Stimulated activated naive CD8-positive, alpha-beta T cell treated with anti-CD3 and anti-CD28 coated beads, Interleukin-15, amount 100 ng/mL, for 72 hours (primary cell): ENCODE measurements at regions not wholly inside any gene's neighbourhood (a gene's known extent, or its start where the extent isn't known, plus 50 kb on each side); places are given as distances from the start of the nearest gene placed in this dataset.

Source experiments
- ATAC-seq: fragments of 150-1000 bp; cut with Tn5 transposase; 2 replicates; pipeline ENCODE4 v1.10.0; 2021; ENCODE audit warnings: mild to moderate bottlenecking, moderate library complexity
- DNase-seq, 2 donors: peaks; one replicate each; pipeline ENCODE4 v3.0.0; 2021 to 2022
- H3K27ac Mint-ChIP-seq, 2 donors: one replicate each; pipeline ENCODE4 v1.8.0; 2022; ENCODE audit warnings: mild to moderate bottlenecking in 2 of 2, mixed read lengths in 2 of 2, moderate library complexity in 2 of 2
- H3K27me3 Mint-ChIP-seq: one replicate; pipeline ENCODE4 v1.8.0; 2022; ENCODE audit warnings: mixed read lengths
- H3K4me1 Mint-ChIP-seq: one replicate; pipeline ENCODE4 v1.8.0; 2022; ENCODE audit warnings: mild to moderate bottlenecking, mixed read lengths
- H3K4me3 Mint-ChIP-seq, 2 donors: one replicate each; pipeline ENCODE4 v1.8.0; 2022; ENCODE audit warnings: mild to moderate bottlenecking in 2 of 2, mixed read lengths in 2 of 2, moderate library complexity in 1 of 2
- H3K9me3 Mint-ChIP-seq, 2 donors: one replicate each; pipeline ENCODE4 v1.8.0; 2022; ENCODE audit warnings: mixed read lengths in 2 of 2

DNA sequence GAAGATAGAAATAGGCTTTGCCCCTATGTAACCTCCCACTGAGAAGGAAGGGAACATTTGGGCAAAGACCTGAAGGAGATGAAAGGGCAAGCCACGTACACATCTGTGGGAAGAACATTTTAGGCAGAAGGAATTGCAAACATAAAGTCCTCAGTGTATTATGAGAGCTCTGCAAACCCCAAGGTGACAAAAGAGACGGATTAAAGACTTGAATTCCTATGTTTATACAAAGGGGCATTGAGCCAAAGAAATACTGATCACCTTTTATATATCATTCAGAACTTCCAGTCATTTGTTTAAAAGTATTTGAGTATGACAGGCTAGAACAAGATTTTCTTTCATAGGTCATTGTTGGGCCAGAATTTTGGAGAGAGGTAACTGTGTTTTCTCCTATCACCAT, 90.2 kb upstream of the ATG10 start:
- Mint-ChIP-seq H3K4me3 (no peak overlapping the region), H3K27me3 (no peaks in the 10 kb centered on the region), H3K27ac (no peak overlapping the region), H3K4me1 (no peaks in the 10 kb centered on the region), H3K9me3 (no peaks in the 10 kb centered on the region)
- DNase-seq = no peak
- no peak for ATAC-seq

DNA sequence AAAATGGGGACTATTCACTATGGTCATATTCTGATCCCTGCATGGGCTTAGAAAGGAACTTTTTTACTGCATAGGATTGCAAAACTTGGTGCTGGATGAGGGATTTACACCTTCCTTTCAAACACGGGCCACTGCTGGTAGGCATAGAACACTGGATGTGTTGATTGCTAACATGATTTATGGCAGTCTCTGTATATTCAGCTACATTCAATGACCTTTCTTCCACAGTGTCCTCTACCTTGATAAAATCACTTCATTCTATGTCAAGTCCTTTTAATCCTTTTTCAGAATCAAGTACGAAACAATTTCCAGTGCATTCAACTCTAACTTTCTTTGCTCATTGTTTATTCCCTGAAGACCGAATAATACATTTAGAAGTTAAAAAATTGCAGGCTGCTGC, 91.9 kb upstream of the ATG10 start:
- DNase-seq = no peak
- H3K9me3 Mint-ChIP-seq = no peaks in the 10 kb centered on the region
- H3K4me1 Mint-ChIP-seq = no peaks in the 10 kb centered on the region
- H3K4me3 Mint-ChIP-seq = no peak overlapping the region
- no peak overlapping the region for H3K27ac Mint-ChIP-seq
- no peaks in the 10 kb centered on the region for H3K27me3 Mint-ChIP-seq
- no peak for ATAC-seq

DNA sequence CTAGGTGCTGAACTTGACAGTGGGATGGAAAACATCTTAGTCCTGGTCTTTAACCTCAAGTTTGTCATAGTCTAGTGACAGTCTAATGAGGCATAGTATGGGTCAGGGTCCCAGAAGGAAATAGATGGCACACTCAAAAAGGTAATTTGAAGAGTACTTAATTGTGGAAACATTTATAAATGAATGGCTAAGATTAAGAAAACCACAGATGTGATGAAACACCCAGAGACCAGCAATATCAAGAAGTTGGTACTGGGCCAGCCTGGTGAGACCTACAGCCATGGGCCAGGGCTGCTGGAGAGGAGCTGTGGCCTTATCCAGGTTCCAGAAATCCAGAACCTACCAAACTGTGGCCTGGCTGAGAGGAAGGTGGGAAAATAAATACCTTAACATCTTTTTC, 93.5 kb upstream of the ATG10 start:
- no peaks in the 10 kb centered on the region for H3K9me3 Mint-ChIP-seq
- no peak for DNase-seq
- ATAC-seq = no peak
- H3K4me3 Mint-ChIP-seq = no peak overlapping the region
- H3K27ac Mint-ChIP-seq = no peak overlapping the region
- H3K27me3 Mint-ChIP-seq = no peaks in the 10 kb centered on the region
- no peaks in the 10 kb centered on the region for H3K4me1 Mint-ChIP-seq

DNA sequence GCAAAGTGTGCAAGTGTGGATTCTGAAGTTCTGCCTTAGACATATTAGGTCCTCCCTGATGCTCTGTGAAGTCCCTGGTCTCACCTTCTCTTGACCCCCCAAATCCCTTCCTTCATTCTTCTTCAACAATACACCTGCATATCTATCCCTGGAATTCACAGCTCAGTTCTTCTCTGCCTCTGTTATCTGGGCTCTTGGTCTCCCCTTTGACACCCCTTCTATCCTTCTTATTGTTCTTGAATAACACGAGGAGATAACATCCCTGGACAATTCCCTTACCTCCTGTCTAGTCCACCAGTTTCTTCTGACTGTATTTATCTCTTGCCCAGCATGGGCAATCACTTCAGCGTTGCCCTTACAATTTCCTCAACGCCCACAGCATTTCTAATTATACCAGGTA, 104.8 kb upstream of the ATG10 start:
- DNase-seq (no peak), ATAC-seq (no peak)
- no peaks in the 10 kb centered on the region for H3K9me3 Mint-ChIP-seq
- H3K27ac Mint-ChIP-seq = no peak overlapping the region
- H3K27me3 Mint-ChIP-seq = no peaks in the 10 kb centered on the region
- no peaks in the 10 kb centered on the region for H3K4me1 Mint-ChIP-seq
- H3K4me3 Mint-ChIP-seq = no peak overlapping the region

DNA sequence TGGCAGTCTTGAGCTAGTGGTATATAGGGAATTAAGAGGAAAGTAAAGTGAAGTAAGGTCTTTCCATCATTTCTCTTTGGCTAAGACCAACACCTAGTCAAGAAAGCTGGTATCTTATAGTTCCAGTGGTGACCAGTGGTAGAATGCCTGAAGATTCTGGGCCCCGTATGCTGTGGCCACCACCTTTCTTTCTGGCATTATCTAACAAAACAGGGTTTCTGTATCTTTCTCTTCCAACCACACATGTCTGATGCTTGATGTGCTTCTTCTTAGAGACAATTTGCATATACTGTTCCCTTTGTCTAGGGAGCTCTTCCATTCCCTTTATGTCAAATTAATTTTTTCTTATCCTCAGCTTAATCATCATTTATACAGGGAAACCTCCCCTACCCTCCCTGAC, 109.9 kb upstream of the SSBP2 start:
- Mint-ChIP-seq H3K27ac (no peak overlapping the region), H3K9me3 (no peaks in the 10 kb centered on the region), H3K4me3 (no peak overlapping the region), H3K27me3 (no peaks in the 10 kb centered on the region), H3K4me1 (peaks cover 6% of the 10 kb centered on the region)
- ATAC-seq (no peak), DNase-seq (no peak)

DNA sequence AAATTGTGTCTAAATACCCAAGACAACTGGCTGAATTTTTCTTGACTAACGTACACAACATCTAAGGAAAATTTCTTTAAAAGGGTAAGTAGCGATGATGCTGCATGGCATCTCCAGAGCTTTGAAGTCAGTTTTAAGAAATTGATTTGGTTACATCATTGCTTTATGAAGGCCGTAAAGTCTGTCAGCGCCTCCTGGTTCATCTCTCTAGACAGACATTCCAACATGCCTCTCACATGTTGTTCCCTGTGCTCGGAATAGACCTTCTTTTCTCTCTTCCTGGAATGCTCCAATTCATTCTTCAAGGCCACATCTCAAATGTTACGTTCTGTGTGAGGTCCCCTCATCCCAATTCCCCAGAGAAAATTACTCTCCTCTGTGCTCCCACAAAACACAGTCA, 108.7 kb upstream of the SSBP2 start:
- H3K27me3 Mint-ChIP-seq = no peaks in the 10 kb centered on the region
- ATAC-seq = no peak
- no peak for DNase-seq
- H3K4me1 Mint-ChIP-seq = peaks cover 10% of the 10 kb centered on the region
- H3K27ac Mint-ChIP-seq = no peak overlapping the region
- H3K4me3 Mint-ChIP-seq = no peak overlapping the region
- no peaks in the 10 kb centered on the region for H3K9me3 Mint-ChIP-seq

DNA sequence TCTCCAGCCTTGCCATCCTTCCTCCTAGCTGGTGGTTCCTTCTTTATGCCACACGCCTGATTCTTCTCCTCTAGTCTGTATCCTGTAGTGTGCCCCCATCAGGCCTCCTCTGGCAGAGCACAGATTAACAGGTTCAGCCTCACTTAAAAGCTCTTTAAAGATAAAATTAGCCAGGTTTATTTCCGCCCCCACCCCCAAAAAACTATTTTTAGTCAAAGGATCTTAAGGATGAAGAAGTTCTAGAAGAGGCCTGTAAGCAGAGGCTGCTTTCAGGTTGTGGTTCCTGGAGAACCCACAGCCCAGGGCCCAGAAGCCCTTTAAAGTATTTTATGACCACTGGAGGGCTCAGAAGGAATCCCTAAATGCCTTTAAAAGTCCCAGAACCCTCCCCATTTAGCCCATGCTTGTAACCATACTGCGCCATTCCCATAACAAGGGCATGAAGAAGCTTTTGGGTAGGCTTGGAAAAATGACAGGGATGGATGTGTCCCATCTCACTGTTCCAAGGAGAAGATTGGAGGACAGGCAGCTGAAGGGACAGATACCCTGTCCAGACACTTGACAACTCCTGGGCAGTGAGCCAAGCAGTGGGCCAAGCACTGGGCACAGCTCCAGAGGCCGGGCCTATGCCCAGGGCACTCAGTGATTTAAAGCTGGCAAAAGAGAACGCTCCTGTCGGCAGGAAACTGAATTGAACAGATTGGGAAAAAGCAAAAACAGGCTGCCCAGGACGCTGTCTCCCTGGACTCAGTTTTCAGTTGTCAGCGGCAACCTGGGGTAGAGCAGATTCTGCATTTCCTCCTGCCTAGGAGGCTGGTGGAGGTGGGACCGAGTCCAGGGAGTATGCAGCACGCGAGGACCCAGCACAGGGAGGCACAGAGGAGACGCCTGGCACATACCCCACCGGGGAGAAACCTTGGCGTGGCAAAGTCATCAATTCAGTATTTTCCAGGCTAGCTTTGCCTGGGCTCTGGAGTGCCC, 106.3 kb upstream of the SSBP2 start:
- Mint-ChIP-seq H3K27ac (no peak overlapping the region), H3K4me3 (no peak overlapping the region), H3K9me3 (no peaks in the 10 kb centered on the region), H3K27me3 (no peaks in the 10 kb centered on the region), H3K4me1 (peaks cover 22% of the 10 kb centered on the region)
- DNase-seq (no peak), ATAC-seq (peak; percentile 29)

DNA sequence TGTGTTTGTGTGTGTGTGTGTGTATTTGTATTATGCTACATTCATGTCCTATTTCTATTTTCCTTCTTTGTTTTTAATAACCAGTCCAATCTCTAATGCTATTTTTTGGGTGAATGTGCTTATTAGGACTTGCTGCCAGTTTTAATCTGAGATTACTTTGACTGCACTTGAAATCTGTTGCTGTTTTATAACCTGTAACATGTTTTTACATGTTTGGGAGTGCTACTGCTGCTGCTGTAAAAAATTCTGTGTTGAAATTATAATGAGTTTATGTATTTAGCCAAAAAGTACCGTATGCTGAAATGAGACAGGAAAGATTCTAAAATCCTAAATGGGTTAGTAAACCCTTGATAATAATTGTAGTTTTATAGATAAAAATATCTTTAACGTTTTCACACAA, 104.7 kb upstream of the SSBP2 start:
- ATAC-seq (no peak), DNase-seq (no peak)
- no peaks in the 10 kb centered on the region for H3K27me3 Mint-ChIP-seq
- no peak overlapping the region for H3K4me3 Mint-ChIP-seq
- no peaks in the 10 kb centered on the region for H3K9me3 Mint-ChIP-seq
- H3K4me1 Mint-ChIP-seq = peaks cover 36% of the 10 kb centered on the region
- no peak overlapping the region for H3K27ac Mint-ChIP-seq

DNA sequence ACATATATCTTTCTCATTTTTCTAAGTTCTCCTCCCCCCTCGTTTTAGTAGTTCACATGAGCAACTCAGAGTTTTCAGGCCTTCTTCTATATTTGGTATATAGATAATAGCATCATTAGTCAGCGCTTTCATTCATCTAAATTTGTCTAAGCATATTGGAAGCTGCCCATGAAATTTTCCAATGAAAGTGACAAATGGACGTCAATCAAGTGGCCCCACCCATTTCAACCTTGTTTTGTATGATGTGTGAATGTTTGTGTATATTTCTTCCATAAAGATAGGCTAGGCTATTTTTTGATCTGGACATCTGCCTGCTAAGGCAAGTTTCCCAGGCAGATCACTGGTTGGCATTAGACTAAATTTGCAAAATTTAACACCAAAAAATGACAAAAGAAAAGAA, 104.0 kb upstream of the SSBP2 start:
- H3K27me3 Mint-ChIP-seq = no peaks in the 10 kb centered on the region
- ATAC-seq = no peak
- H3K4me1 Mint-ChIP-seq = peaks cover 43% of the 10 kb centered on the region
- no peak for DNase-seq
- H3K4me3 Mint-ChIP-seq = no peak overlapping the region
- no peak overlapping the region for H3K27ac Mint-ChIP-seq
- no peaks in the 10 kb centered on the region for H3K9me3 Mint-ChIP-seq

DNA sequence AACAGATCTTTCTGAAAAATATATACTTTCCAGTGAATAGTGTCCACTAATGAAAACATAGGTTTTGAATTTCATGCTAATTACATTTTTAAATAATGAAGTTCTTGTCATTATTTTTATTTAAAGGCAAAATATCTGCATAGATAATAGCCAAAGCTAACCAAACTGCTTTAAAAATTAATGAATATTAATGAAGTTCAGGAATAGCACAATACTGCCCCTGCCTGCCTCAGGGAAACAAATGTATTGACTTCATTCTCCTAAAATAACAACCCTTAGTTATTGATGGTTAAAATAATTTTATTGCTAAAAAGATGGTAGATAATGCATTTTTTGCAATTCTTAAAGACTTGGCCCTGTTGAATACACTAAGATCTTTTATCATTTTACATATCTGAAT, 103.6 kb upstream of the SSBP2 start:
- no peak overlapping the region for H3K4me3 Mint-ChIP-seq
- H3K9me3 Mint-ChIP-seq = no peaks in the 10 kb centered on the region
- DNase-seq (no peak), ATAC-seq (no peak)
- H3K27ac Mint-ChIP-seq = no peak overlapping the region
- H3K4me1 Mint-ChIP-seq = peaks cover 46% of the 10 kb centered on the region
- H3K27me3 Mint-ChIP-seq = no peaks in the 10 kb centered on the region

DNA sequence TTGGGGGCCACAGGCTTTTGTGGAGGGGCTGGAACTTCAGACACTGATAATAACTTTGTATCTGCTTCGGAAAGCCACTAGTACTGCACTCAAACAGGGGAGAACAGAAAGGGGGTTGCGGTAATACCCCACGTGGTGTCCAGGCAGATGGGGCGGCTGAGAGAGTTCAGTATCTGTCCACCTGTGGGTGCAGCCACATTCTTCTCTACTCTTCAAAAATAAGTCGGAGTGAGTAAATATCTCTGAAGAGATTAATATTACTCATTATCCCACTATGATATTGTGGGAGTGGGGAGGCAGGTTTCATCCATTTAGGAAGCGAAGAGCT, 102.1 kb upstream of the SSBP2 start:
- Mint-ChIP-seq H3K4me3 (peak overlapping the region; percentile 93 to 99), H3K4me1 (peaks cover 46% of the 10 kb centered on the region), H3K9me3 (no peaks in the 10 kb centered on the region), H3K27ac (peak overlapping the region in 1 of 2 donors; percentile 94), H3K27me3 (no peaks in the 10 kb centered on the region)
- no peak for DNase-seq
- ATAC-seq = no peak

DNA sequence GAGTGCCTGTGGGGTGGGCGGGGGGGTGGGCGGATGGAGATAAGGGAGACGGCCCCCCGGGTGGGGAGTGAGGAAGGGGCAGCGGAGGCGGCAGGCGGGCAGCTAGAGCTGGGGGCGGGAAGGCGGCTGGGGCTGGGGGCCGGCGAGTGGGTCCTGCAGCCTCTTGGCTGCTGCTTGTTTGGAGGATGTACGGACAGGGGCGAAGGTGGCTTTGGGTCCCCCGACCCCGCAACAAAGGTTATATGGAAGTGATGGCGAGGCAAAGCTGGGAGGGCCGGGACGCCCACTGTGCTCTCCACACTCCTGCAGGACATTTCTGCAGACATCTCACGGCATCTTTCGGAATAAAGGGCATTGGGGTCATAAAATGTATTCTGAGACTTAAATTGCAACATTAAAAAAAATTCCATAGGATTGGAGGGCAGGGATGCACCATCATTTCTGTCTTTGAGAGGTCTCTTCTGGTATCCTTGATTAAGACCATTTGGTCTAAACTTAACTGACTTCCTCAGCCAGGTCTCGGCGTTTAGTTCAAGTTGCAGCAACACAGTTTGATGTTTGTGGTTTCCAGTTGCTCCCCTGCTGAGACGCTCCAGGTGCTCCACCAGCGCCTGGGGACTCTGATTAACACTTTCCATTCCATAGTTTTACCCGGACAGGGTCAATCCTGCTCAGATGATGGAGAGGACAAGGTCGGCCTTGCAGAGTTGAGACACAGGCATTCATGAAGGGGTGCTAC, 101.6 kb upstream of the SSBP2 start:
- Mint-ChIP-seq H3K27me3 (no peaks in the 10 kb centered on the region), H3K9me3 (no peaks in the 10 kb centered on the region), H3K4me1 (peaks cover 46% of the 10 kb centered on the region), H3K4me3 (peak overlapping the region; percentile 93 to 99), H3K27ac (peak overlapping the region; percentile 94 to 95)
- ATAC-seq = peak; percentile 44
- DNase-seq = peak in 1 of 2 donors; percentile 24

DNA sequence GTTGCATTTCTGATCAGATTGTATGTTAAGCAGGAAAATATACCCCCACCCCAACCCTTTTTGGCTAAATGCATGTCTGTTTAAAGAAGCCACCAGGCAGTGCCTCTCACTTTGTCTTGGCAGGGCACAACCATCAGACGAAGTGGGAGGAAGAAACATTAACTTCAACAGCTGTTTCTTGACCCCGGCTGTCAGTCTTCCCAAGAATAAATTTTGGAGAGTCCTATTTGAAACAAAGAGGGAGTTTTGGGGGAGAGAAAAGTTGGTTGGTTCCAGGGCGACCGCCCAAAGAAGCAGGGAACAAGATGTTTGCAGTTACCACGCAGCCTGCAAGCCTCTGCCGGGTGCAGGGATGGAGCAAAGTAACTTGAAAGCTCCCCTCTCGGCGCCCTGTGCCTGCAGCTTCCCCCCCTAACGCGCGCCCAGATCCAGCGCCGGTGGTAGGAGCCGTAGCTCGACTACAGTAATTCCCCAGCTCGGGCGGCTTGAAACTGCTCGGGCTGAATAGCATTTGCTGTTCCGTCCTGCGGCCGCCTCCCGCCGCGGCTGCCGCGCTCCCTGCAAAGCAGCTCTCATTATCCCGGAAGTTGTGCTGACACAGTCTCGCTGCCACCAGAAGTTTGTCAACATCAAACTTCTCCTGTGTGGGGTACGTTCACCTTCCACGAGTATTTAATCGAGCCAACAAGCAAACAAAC, 100.7 kb upstream of the SSBP2 start:
- Mint-ChIP-seq H3K4me3 (peak overlapping the region; percentile 93 to 99), H3K27me3 (no peaks in the 10 kb centered on the region), H3K27ac (peak overlapping the region; percentile 95 to 99), H3K9me3 (no peaks in the 10 kb centered on the region), H3K4me1 (peaks cover 40% of the 10 kb centered on the region)
- DNase-seq = peak; percentile 87 to 92
- ATAC-seq = peak; percentile 93

DNA sequence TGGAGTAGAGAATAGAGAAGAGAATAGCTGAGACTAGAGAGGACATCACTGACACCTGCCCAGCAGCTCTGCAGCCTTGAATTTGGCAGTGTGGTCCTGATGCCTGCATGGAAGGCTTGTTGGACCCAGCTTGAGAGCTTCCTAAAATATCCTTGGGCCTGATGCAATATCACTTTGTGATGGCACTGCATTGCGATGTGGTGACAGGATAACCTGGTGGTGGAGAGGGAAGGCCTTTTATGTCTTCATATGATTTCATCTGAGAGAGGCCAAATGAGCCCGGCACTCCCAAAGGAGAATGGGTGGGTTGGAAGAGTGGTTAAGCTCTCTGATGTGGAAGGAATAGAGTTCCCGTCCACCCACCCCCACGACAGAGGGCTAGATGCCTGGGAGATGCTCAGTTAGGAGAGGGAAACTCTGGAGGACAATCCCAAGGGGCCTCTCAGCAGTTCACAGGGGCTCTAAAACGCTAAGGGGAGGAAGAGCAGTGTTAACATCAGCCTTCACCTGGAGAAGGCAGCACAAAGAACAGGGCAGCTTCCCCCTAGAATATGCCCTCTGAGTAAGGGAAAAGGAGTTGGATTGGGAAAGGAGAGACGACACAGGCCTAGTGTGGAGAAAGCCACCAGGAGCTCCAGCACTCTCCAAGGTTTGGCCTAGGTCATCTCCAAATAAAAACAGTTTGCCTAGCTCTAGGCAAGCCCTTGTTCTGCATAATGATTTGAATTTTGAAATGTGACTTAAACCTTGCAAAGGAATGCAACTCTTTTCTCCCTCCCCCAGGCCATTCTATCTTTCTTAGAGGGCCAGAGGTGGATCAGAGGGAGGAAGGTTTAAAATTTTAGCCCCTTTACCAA, 99.8 kb upstream of the SSBP2 start:
- Mint-ChIP-seq H3K27me3 (no peaks in the 10 kb centered on the region), H3K27ac (peak overlapping the region; percentile 79 to 99)

DNA sequence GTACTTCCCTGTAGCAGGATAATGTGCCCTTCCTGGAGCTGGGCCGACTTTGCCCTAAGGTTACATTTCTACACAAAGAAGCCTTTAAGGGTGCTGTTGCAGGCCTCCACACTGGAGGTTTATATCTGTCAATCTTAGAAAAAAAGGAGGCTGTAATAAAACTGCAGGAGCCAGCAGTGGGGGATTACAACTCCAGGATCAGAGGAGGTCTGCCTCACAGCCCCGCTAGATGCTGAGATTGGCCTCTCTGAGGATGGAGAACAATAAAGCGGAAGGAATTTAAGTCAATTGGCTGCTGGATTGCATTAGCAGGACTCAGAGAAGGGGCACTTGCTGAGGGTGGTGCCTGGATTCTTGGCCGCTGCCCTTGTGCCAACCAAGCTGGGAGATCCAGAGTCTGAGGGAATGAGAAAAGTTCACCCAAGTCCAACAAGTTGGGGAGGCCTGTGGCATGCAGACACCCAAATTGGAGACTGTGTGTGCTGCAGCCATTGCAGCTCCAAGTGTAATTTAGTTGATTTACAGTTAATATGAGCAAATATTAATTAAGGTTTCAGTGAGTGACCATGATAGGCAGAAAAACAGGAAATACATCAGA, 99.0 kb upstream of the SSBP2 start:
- Mint-ChIP-seq H3K4me3 (peak overlapping the region; percentile 31 to 99), H3K27ac (peak overlapping the region in 1 of 2 donors; percentile 5), H3K4me1 (peaks cover 38% of the 10 kb centered on the region), H3K27me3 (no peaks in the 10 kb centered on the region), H3K9me3 (no peaks in the 10 kb centered on the region)
- ATAC-seq = no peak
- no peak for DNase-seq

More for the DNA sequence above, 99.8 kb upstream of the SSBP2 start:
- peaks cover 40% of the 10 kb centered on the region for H3K4me1 Mint-ChIP-seq
- ATAC-seq (no peak), DNase-seq (no peak)
- peak overlapping the region; percentile 93 to 99 for H3K4me3 Mint-ChIP-seq
- no peaks in the 10 kb centered on the region for H3K9me3 Mint-ChIP-seq
